CD4-positive, alpha-beta T cell treated with Interleukin-10 for 1 hour (primary cell): ENCODE measurements at regions not wholly inside any gene's neighbourhood (a gene's known extent, or its start where the extent isn't known, plus 50 kb on each side); places are given as distances from the start of the nearest gene placed in this dataset.

Experiments used
- DNase-seq: peaks from one replicate; pipeline ENCODE4 v3.0.0-alpha.2; 2020

DNA sequence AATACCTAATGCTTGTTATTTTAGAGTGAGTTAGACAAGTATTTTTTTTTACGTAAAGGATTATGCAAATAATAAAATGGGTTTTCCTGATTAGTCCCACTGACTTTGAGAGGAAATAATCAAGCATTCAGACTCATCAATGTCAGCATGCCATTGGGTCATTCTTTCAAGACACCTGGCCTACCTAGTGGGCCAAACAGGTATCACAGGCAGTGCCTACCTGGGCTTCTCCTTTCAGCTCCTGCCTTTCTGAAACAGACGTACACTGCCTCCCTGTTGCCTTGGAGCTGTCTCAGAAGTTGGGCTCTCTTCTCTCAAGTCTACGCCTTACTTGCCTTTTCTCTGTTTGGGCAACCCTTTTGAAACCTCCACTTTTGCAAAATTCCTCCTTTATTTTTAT is 545.6 kb downstream of the SNAPC1 start:
- DNase-seq: no peak

GRCh38 chr14:62308316-62308715 is 546.1 kb downstream of the SNAPC1 start:
- DNase-seq: no peak

GRCh38 chr14:62308891-62309290 is 546.7 kb downstream of the SNAPC1 start:
- DNase-seq: no peak

DNA sequence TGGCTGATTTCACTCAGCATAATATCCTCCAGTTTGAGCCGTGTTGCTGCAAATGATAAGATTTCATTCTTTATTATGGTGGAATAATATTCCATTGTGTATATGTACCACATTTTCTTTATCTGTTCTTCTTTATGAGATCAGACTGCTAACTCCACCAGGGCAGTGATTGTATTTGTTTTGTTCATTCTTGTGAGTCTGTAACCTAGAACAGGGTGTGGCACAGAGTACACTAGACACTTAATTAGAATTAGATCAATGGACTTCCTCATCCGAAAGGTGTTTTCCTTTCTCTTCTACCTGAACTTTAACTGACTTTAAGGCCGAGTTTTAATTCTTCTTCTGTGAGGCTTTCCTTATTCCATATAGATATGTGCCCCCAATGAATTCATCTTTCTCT is 551.0 kb downstream of the SNAPC1 start:
- no peak for DNase-seq

DNA sequence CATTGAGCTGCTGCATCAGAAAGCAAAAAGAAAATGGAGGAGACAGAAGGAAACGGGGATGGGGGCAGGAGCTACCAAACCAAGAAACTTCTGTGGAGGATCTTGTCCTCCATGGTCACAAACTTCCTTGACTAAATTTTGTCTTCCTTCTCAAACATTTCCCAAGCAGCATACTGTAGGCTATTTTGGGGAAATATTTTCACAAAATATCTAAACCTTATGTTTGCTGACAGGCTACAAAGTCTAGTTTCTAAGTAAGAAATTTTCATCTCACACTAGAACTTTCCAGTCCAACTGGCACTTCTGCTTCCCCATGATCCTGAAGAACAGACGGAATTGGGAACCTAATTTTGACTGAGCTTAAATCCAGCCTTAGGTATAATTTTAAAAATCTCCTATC is 552.0 kb downstream of the SNAPC1 start:
- no peak for DNase-seq

DNA sequence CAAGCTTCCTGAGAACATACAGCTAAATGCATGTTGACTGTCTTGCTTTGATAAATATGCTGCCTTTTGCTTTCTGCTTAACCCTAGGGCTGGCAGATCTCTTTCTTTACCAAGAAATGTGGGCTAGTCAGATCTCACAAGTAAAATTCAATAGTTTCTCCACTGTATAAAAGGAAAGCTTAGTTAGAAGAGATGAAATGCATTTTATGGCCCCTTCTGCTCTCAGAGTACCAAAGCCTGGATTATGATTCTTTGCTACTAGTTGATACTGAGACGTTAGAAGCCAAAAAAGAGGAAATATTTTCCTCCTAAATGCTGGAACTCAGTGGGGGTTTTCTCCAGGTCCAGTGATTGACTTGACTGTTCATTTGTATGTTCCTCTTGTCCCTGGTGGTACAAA is 552.7 kb downstream of the SNAPC1 start:
- DNase-seq: no peak

GRCh38 chr14:62315631-62316030 is 553.4 kb downstream of the SNAPC1 start:
- no peak for DNase-seq

DNA sequence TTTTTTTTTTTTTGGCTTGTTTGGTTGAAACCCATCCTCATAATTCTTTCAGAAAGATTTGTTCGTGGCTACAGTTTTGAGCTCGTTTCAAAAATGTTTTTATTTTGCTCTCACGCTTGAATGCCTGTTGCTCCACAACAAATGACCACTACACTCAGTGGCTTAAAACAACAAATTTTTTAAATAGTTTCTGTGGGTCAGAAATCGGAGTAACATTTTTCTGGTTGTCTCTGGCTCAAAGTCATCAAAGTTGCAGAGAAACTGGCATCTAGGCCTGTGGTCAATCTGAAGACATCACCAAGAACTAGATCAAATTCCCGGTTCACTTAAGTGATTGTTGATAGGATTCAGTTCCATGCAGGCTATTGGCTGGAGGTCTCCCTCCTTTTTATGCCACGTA is 560.0 kb downstream of the SNAPC1 start:
- DNase-seq: no peak

DNA sequence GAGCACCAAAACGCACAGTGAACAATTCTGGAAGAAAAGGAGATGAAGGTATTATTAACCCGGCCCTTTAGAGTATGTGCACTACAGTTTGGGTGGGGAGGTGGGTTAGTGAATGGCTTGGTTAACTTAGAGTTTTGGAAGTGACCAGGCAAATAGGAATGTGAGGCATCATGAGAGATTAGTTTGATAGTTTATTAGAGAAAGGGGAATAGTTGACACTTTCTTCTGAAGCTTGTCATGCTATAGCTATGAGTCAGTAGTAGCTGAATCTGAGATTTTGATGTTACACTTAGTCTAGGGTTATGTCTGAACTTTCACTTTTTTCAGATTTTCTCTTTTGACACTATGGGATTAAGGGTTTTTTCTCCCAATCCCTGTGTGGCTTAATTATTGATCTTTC is 567.2 kb downstream of the SNAPC1 start:
- no peak for DNase-seq

DNA sequence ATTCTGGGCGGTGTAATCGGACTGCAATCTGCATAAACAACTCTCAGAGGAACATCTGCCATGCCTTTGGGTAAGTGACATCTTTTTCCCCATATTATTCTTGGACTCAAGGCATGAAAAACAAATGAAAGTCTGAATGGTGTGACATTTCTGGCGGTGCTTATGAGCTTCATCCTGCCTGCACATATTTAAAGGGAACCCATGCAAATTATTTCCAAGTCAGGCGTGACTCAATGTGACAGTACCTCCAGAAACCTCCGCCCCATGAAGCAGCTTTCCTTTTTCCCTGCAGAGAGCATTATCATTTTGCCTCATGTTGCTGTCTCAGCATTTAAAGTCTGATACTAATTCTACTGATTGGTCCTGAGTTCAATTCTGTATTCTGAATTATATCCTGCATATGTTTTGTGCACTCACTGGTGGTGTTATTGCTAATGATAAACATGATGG is 585.4 kb downstream of the SNAPC1 start:
- DNase-seq: no peak

DNA sequence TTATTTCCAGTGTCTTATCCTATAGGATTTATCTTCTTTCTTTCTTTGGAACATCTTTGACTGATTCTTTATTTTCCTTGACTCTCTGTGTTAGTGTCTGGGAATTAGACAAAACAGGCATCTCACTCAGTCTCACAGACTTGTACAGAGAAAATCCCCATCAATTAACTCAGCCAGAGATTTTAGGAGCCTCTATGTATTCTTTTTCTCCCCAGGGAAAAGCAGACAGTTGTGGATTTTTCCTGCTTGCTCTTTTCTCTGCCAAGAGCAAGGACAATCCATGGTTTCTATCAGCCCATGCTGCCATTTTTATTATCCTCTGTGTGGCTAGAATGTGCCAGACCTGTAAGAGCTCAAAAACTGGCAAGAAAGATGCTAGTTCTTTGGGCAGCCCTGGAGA is 595.1 kb downstream of the SNAPC1 start:
- no peak for DNase-seq

DNA sequence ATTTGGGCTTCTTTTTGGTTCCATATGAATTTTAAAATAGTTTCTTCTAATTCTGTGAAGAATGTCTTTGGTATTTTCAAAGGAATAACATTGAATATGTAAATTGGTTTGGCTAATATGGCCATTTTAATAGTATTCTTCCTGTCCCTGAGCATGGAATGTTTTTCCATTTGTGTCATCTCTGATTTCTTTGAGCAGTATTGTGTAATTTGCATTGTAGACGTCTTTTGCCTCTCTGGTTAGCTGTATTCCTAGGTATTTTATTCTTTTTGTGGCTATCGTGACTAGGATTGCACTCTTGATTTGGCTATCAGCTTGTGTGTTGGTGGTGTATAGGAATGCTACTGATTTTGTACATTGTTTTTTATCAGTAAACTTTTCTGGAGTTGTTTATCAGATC is 601.9 kb downstream of the SNAPC1 start:
- no peak for DNase-seq

- DNase-seq: no peak
Observed at GRCh38 chr14:62364800-62365280, 602.6 kb downstream of the SNAPC1 start.

DNA sequence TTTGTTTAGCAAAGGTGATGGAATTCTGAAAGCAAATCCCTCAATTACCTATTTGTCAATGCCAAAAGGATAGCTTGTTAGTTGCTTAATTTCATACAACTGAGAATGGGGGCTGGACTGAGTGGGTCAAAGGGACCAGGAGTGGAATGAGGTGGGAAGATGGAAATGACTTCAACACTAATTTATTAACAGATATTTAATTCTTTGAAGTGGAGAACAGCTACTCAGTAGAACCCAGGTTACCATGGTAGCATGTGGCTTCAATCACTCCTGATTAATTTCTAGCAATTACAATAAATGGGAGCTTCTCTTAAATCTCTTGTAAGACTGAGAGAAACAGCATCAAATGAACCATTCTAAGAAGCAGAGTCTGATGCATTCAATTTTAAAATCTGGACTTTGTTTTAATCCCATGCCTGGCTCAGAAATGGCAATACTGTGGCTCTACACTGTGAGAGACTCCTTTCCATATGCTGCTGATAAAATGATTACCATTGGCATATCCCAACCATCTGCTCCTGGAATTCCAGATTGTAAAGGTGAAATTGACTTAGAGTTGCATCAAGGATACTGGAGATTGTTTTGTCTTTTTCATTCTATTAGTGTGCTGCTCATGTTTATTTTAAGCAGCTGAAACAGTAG is 607.8 kb downstream of the SNAPC1 start:
- no peak for DNase-seq

- no peak for DNase-seq
Observed at GRCh38 chr14:62373944-62374343, 611.7 kb downstream of the SNAPC1 start.

DNA sequence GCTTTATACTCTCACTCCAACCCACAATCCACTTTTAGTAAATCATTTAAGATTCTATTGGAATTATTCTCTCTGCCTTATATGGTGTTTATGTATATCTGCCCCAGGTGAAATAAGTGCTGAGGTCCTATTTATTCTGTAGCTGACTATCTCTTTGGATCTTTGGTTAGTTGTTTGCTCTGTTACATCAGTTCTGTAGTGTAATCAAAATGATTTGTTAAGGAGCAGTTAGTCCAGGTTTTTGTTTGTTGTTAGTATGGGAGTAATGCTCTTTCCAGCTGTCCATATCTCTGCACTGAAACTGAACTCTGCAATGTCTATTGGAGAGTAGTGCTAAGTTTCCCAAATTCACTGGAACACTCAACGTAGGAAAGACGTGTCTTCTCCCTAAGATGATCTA is 615.8 kb downstream of the SNAPC1 start:
- DNase-seq: no peak

- no peak for DNase-seq
Observed at GRCh38 chr14:62381311-62382070, 619.3 kb downstream of the SNAPC1 start.

DNA sequence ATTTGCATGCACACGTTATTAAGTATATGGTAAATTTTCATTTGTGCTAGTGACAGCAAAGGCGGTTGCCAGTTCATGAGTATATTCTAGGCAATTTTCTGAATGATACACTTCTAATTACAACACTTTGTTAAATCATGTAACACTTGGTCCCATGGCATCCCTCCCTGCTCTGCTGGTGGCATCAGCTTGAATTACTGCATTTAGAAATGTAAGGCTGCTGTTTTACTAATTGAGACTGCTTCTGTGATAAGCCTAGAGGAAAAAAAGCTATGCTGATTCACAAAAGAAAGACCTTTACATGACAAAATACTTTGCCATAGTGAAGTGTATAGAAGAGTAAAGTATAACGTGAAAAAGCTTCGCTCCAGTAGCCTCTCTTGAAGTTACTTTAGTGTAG is 636.1 kb downstream of the KCNH5 start:
- no peak for DNase-seq

GRCh38 chr14:62409626-62410300 is 635.5 kb downstream of the KCNH5 start:
- no peak for DNase-seq

DNA sequence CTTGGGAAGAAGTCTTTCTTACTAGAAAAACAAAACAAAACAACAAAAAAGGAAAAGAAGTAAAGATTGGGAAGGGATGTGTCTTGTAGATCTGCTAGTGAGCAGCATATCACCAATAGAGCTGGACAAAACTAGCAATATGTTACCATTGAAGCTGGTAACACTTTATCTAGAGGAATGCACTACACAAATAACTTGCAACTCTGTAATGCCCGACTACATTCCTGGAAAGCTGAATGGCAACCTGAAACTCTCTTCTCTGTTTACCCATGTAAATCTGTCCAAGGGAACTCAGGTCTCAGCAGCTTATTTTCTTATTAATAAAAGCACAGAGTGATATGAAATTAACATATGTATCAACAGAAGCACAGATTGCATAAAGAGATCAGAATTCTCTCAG is 624.4 kb downstream of the KCNH5 start:
- no peak for DNase-seq

GRCh38 chr14:62428429-62429203 is 616.6 kb downstream of the KCNH5 start:
- DNase-seq: no peak

GRCh38 chr14:62429683-62430082 is 615.6 kb downstream of the KCNH5 start:
- DNase-seq: no peak

GRCh38 chr14:62431496-62431895 is 613.8 kb downstream of the KCNH5 start:
- DNase-seq: no peak
